ENCODE measurements at regions not wholly inside any gene's neighbourhood (a gene's known extent, or its start where the extent isn't known, plus 50 kb on each side); places are given as distances from the start of the nearest gene placed in this dataset.

- Histone ChIP-seq H3K9me3 (ENCODE audit: insufficient read depth, low read length) (0 out of 2 replicates have a peak, but pooled peaks cover 3% of the 10 kb centered on the region), H3K9ac (ENCODE audit: low read length) (no peak overlapping the region), H3K4me3 (ENCODE audit: low read length) (no peak overlapping the region), H3K79me2 (ENCODE audit: low read length) (no peaks in the 10 kb centered on the region), H3K27ac (ENCODE audit: low read length) (no peak overlapping the region), H2AFZ (ENCODE audit: low read depth, low read length) (no peak overlapping the region), H4K20me1 (ENCODE audit: insufficient read depth, low read length) (no peaks in the 10 kb centered on the region), H3K27me3 (ENCODE audit: low read depth, low read length) (no peaks in the 10 kb centered on the region), H3K4me1 (ENCODE audit: low read length) (no peaks in the 10 kb centered on the region), H3K36me3 (replicated peaks; ENCODE audit: low read depth, low read length) (no peaks in the 10 kb centered on the region), H3K4me2 (ENCODE audit: low read length) (no peak overlapping the region)
- no peak for TF ChIP-seq CTCF (IDR thresholded peaks at IDR 0.05; ENCODE audit: low read depth, low read length)
- TF ChIP-seq EZH2phosphoT487 (IDR thresholded peaks at IDR 0.05; ENCODE audit: low read depth): no peak
Observed at GRCh38 chr16:35252356-35252936, 1793.0 kb downstream of the TP53TG3F start.

- no peaks in the 10 kb centered on the region for H3K36me3 ChIP-seq (replicated peaks; ENCODE audit: low read depth, low read length)
- no peaks in the 10 kb centered on the region for H3K4me1 ChIP-seq (ENCODE audit: low read length)
- H3K4me3 ChIP-seq (ENCODE audit: low read length): no peak overlapping the region
- H3K4me2 ChIP-seq (ENCODE audit: low read length): no peak overlapping the region
- no peak overlapping the region for H3K9ac ChIP-seq (ENCODE audit: low read length)
- 0 out of 2 replicates have a peak, but pooled peaks cover 3% of the 10 kb centered on the region for H3K9me3 ChIP-seq (ENCODE audit: insufficient read depth, low read length)
- H3K27ac ChIP-seq (ENCODE audit: low read length): no peak overlapping the region
- TF ChIP-seq CTCF (IDR thresholded peaks at IDR 0.05; ENCODE audit: low read depth, low read length) (no peak), EZH2phosphoT487 (IDR thresholded peaks at IDR 0.05; ENCODE audit: low read depth) (no peak)
- H3K79me2 ChIP-seq (ENCODE audit: low read length): no peaks in the 10 kb centered on the region
- no peak overlapping the region for H2AFZ ChIP-seq (ENCODE audit: low read depth, low read length)
- H4K20me1 ChIP-seq (ENCODE audit: insufficient read depth, low read length): no peaks in the 10 kb centered on the region
- no peaks in the 10 kb centered on the region for H3K27me3 ChIP-seq (ENCODE audit: low read depth, low read length)
Observed at GRCh38 chr16:35255186-35255803, 1795.9 kb downstream of the TP53TG3F start.

- H3K27me3 ChIP-seq (ENCODE audit: low read depth, low read length): no peaks in the 10 kb centered on the region
- H2AFZ ChIP-seq (ENCODE audit: low read depth, low read length): no peak overlapping the region
- no peaks in the 10 kb centered on the region for H4K20me1 ChIP-seq (ENCODE audit: insufficient read depth, low read length)
- H3K79me2 ChIP-seq (ENCODE audit: low read length): no peaks in the 10 kb centered on the region
- H3K4me2 ChIP-seq (ENCODE audit: low read length): no peak overlapping the region
- no peak for TF ChIP-seq CTCF (IDR thresholded peaks at IDR 0.05; ENCODE audit: low read depth, low read length)
- no peak for TF ChIP-seq EZH2phosphoT487 (IDR thresholded peaks at IDR 0.05; ENCODE audit: low read depth)
- H3K4me1 ChIP-seq (ENCODE audit: low read length): no peaks in the 10 kb centered on the region
- no peak overlapping the region for H3K4me3 ChIP-seq (ENCODE audit: low read length)
- no peaks in the 10 kb centered on the region for H3K36me3 ChIP-seq (replicated peaks; ENCODE audit: low read depth, low read length)
- no peak overlapping the region for H3K9ac ChIP-seq (ENCODE audit: low read length)
- H3K9me3 ChIP-seq (ENCODE audit: insufficient read depth, low read length): 0 out of 2 replicates have a peak, but pooled peaks cover 3% of the 10 kb centered on the region
- H3K27ac ChIP-seq (ENCODE audit: low read length): no peak overlapping the region
Observed at GRCh38 chr16:35255816-35256215, 1796.4 kb downstream of the TP53TG3F start.

- Histone ChIP-seq H2AFZ (ENCODE audit: low read depth, low read length) (no peak overlapping the region), H3K4me2 (ENCODE audit: low read length) (no peak overlapping the region), H3K36me3 (replicated peaks; ENCODE audit: low read depth, low read length) (no peaks in the 10 kb centered on the region), H3K79me2 (ENCODE audit: low read length) (no peaks in the 10 kb centered on the region), H3K27ac (ENCODE audit: low read length) (no peak overlapping the region), H4K20me1 (ENCODE audit: insufficient read depth, low read length) (no peaks in the 10 kb centered on the region), H3K4me3 (ENCODE audit: low read length) (no peak overlapping the region), H3K9ac (ENCODE audit: low read length) (no peak overlapping the region), H3K27me3 (ENCODE audit: low read depth, low read length) (no peaks in the 10 kb centered on the region), H3K4me1 (ENCODE audit: low read length) (no peaks in the 10 kb centered on the region), H3K9me3 (ENCODE audit: insufficient read depth, low read length) (0 out of 2 replicates have a peak, but pooled peaks cover 3% of the 10 kb centered on the region)
- TF ChIP-seq CTCF (IDR thresholded peaks at IDR 0.05; ENCODE audit: low read depth, low read length): no peak
- no peak for TF ChIP-seq EZH2phosphoT487 (IDR thresholded peaks at IDR 0.05; ENCODE audit: low read depth)
Observed at GRCh38 chr16:35258381-35258780, 1799.0 kb downstream of the TP53TG3F start.

Data from OCI-LY3 (cell line).